Thymus (tissue), 11 donors: ENCODE measurements at regions not wholly inside any gene's neighbourhood (a gene's known extent, or its start where the extent isn't known, plus 50 kb on each side); places are given as distances from the start of the nearest gene placed in this dataset.

ENCODE experiments used
- DNase-seq, 9 donors: peaks; one replicate each; pipeline ENCODE4 v3.0.0-alpha.2; 2013; ENCODE audit warnings: low spot score in 9 of 9, low read depth in 6 of 9, missing footprints in 1 of 9
- H3K27ac ChIP-seq, 2 donors: one replicate each; pipeline ENCODE4 v1.5.1; 2013; ENCODE audit warnings: control low read depth in 1 of 2, low read depth in 1 of 2, low read length in 1 of 2, mild to moderate bottlenecking in 1 of 2, moderate library complexity in 1 of 2
- H3K27me3 ChIP-seq, 2 donors: one replicate each; pipeline ENCODE4 v1.5.1; 2013; ENCODE audit warnings: low read length in 1 of 2; ENCODE audit not compliant: control insufficient read depth in 2 of 2, insufficient read depth in 1 of 2
- H3K36me3 ChIP-seq, 2 donors: one replicate each; pipeline ENCODE4 v1.5.1; 2013; ENCODE audit warnings: low read length in 1 of 2, mild to moderate bottlenecking in 1 of 2, moderate library complexity in 1 of 2; ENCODE audit not compliant: control insufficient read depth in 2 of 2, insufficient read depth in 2 of 2
- H3K4me1 ChIP-seq, 2 donors: one replicate each; pipeline ENCODE4 v1.5.1; 2013; ENCODE audit warnings: low read length in 2 of 2; ENCODE audit not compliant: control insufficient read depth in 2 of 2, insufficient read depth in 2 of 2
- H3K4me3 ChIP-seq, 2 donors: one replicate each; pipeline ENCODE4 v1.5.1; 2013; ENCODE audit warnings: low read length in 2 of 2, control low read depth in 1 of 2, mild to moderate bottlenecking in 1 of 2
- H3K9me3 ChIP-seq, 2 donors: one replicate each; pipeline ENCODE4 v1.5.1; 2013; ENCODE audit warnings: low read length in 1 of 2, mild to moderate bottlenecking in 1 of 2; ENCODE audit not compliant: control insufficient read depth in 2 of 2, insufficient read depth in 1 of 2
- WGBS: extraction: QIAGEN DNeasy Blood & Tissue Kit; methylation state at CpG from one replicate; pipeline ENCODE4 v1.1.7; 2013; 5-methylcytosine and 5-hydroxymethylcytosine counted together
- donor health status: healthy.

DNA sequence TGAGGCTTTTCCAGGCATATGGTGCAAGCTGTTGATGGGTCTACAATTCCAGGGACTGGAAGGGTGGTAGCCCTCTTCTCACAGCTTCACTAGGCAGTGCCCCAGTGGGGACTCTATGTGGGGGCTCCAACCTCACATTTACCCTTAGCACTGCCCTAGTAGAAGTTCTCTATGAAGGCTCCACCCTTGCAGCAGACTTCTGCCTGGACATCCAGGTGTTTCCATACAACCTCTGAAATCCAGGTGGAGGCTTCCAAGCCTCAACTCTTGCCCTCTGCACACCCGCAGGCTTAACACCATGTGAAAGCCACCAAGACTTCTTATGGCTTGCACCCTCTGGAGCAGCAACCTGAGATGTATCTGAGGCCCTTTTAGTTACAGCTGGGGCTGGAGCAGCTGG is 87.8 kb downstream of the ZNF777 start:
- H3K4me3 ChIP-seq = no peak overlapping the region
- WGBS = 96% methylated on average over 1 of the region's 1 CpG
- no peaks in the 10 kb centered on the region for H3K36me3 ChIP-seq
- H3K27me3 ChIP-seq = no peaks in the 10 kb centered on the region
- no peak for DNase-seq
- no peaks in the 10 kb centered on the region for H3K4me1 ChIP-seq
- no peak overlapping the region for H3K27ac ChIP-seq
- peaks cover 0 to 10% of the 10 kb centered on the region in 2 donors for H3K9me3 ChIP-seq

DNA sequence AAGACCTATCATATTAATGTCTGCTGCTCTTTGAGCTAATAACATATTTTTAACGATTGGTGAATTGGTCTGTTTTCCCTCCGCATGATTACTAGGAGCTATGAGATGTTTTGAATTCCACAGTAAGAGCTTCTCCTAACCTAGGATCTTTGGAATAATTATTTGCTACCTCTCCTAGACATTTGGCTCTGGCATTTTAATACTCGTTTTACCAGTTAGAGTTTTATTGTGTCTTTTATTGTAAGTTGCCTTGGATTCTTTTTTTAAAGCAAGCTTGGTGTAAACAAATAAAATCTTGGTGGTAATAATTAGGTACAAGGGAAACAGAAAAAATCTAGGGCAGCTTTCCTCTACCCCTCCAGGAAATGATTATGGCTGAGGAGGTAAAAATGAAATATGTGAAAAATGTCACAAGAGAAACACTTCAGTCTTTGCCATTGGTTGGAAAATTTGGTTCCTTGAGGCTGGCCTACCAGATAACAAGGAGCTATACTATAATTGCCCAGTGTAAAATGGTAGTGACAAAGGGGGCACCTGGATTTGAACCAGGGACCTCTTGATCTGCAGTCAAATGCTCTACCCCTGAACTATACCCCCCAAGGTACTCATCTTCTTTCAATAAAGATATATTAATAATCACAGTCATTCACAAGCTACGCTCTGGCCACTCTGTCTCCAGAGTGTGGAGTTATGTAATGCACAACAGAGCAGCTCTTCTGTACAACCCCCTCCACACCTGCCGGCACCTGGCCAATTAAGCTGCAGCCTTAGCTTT is 85.4 kb downstream of the ZNF777 start:
- no peaks in the 10 kb centered on the region for H3K4me1 ChIP-seq
- 96% methylated on average over 5 of the region's 5 CpGs for WGBS
- peaks cover 0 to 15% of the 10 kb centered on the region in 2 donors for H3K9me3 ChIP-seq
- H3K4me3 ChIP-seq = no peak overlapping the region
- H3K27me3 ChIP-seq = no peaks in the 10 kb centered on the region
- no peaks in the 10 kb centered on the region for H3K36me3 ChIP-seq
- no peak overlapping the region for H3K27ac ChIP-seq
- no peak for DNase-seq

- no peak overlapping the region for H3K27ac ChIP-seq
- no peaks in the 10 kb centered on the region for H3K4me1 ChIP-seq
- no peak for DNase-seq
- no peaks in the 10 kb centered on the region for H3K36me3 ChIP-seq
- no peaks in the 10 kb centered on the region for H3K27me3 ChIP-seq
- H3K9me3 ChIP-seq = peaks cover 0 to 15% of the 10 kb centered on the region in 2 donors
- no peak overlapping the region for H3K4me3 ChIP-seq
- WGBS = 95% methylated on average over 3 of the region's 3 CpGs
Observed at GRCh38 chr7:149377386-149377785, 83.5 kb downstream of the ZNF777 start.

DNA sequence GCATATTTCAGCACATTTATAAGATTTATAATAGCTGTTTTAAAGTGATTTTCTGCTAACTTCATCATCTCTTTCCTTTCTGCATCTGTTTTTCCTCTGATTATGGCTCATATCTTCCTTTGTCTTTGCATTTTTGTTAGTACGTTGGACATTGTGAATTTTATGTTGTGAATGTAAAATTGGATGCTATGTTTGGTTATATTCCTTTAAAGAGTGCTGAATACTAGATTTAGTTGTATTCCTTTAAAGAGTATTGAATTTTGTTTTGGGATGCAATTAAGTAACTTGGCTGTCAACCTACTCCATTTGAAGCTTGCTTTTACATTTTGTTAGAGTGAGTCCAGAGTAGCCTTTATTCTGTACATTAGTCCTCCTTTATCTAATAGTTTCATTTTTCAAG is 81.2 kb downstream of the ZNF777 start:
- DNase-seq = no peak
- WGBS = 88% methylated on average over 1 of the region's 1 CpG

DNA sequence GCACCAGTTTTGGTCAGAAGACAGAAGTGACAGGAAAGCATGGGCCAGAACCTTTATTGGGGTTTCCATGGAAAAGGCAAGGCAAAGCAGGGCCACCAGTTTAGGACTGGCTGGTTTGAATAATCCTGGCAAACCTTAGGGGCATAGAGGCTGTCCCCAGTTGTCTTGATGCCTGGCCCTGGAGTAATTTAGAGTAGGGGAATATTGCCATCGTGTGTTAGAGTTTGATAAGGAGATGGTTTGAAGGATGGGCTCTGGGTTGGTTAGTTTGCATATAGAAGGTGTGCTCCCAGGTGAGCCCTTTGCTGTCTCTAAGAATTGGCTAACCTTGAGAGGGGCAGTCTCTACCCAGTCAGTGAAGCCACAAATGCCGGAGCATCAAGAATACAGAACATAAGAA is 79.6 kb downstream of the ZNF777 start:
- Histone ChIP-seq H3K9me3 (peaks cover 0 to 11% of the 10 kb centered on the region in 2 donors), H3K36me3 (no peaks in the 10 kb centered on the region), H3K27me3 (no peaks in the 10 kb centered on the region), H3K4me3 (no peak overlapping the region), H3K27ac (no peak overlapping the region), H3K4me1 (no peaks in the 10 kb centered on the region)
- DNase-seq = no peak
- 96% methylated on average over 2 of the region's 2 CpGs for WGBS

More for the DNA sequence above, 81.2 kb downstream of the ZNF777 start:
- Histone ChIP-seq H3K9me3 (peaks cover 0 to 11% of the 10 kb centered on the region in 2 donors), H3K36me3 (no peaks in the 10 kb centered on the region), H3K4me3 (no peak overlapping the region), H3K4me1 (no peaks in the 10 kb centered on the region), H3K27ac (no peak overlapping the region), H3K27me3 (no peaks in the 10 kb centered on the region)
